ENCODE measurements at regions not wholly inside any gene's neighbourhood (a gene's known extent, or its start where the extent isn't known, plus 50 kb on each side); places are given as distances from the start of the nearest gene placed in this dataset.

- TF ChIP-seq CTCF (IDR thresholded peaks at IDR 0.05) (no peak), POLR2A (IDR thresholded peaks at IDR 0.05) (no peak)
Measured at GRCh38 chr17:71790791-71791190, 330.0 kb upstream of the SOX9 start.

All from stomach (tissue), 4 donors.